Fibroblast of skin of scalp (primary cell): ENCODE measurements at regions not wholly inside any gene's neighbourhood (a gene's known extent, or its start where the extent isn't known, plus 50 kb on each side); places are given as distances from the start of the nearest gene placed in this dataset.
"Not testable (repeated sequence)": the region's sequence is repeated elsewhere in the genome, so short reads cannot be mapped to it uniquely, and the experiment has no call there.

ENCODE experiments used
- DNase-seq: peaks from one replicate; pipeline ENCODE4 v3.0.0-alpha.2; 2013

GRCh38 chr9:104980039-104980654 is 52.2 kb upstream of the ABCA1 start:
- no peak for DNase-seq

DNA sequence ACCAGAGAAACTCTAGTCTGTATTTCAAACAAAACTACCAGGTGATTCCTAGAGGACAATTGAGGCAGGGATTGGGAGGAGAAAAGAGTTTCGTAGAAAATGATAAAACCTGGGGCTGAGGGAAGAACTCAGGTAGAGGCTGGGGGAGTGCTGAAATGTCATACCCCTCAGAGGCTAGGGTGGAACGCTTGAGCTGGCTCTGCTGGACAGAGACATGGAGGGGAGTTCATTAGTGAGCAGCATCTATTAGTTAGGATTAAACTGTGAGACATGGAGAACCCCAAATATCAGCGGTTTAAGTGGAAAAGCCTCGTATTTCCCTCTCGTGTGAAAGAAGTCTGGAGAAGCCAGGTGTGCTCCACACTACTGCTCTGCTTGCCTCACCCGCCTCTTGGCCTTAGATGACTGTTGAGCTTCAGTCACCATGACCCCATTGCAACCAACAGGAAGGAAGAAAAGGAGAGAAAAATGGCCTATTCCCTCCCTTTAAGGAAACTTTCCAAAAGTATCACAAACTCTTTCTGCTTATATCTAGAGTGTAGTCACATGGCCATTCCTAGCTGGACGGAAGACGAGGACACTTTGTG is 53.7 kb upstream of the ABCA1 start:
- DNase-seq = no peak

GRCh38 chr9:104982543-104982942 is 54.6 kb upstream of the ABCA1 start:
- DNase-seq = no peak

- DNase-seq = no peak
Observed at GRCh38 chr9:104983491-104983890, 55.5 kb upstream of the ABCA1 start.

- no peak for DNase-seq
Observed at GRCh38 chr9:104984121-104984520, 56.2 kb upstream of the ABCA1 start.

GRCh38 chr9:104984542-104984941 is 56.6 kb upstream of the ABCA1 start:
- DNase-seq = no peak

GRCh38 chr9:104984948-104985347 is 57.0 kb upstream of the ABCA1 start:
- DNase-seq = no peak

DNA sequence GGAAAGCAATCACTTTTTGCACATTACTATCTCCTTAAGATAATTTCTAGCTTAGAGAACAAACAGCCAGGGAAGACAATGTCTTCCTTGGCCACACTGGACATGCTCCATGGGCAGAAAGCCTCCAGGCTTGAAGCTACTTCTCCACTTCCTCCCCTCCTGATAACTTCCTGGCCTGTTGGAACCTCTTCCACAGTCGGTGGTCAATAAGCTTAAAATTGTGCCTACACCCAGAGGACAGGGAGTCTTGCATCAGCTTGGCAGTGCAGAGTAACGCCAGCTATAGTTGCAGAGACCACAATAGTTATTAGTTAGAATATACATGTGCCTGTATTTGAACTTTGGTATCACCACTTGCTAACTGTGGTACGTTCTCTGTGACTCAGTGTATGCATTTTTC is 58.1 kb upstream of the ABCA1 start:
- no peak for DNase-seq

GRCh38 chr9:104987743-104988142 is 59.8 kb upstream of the ABCA1 start:
- no peak for DNase-seq

DNA sequence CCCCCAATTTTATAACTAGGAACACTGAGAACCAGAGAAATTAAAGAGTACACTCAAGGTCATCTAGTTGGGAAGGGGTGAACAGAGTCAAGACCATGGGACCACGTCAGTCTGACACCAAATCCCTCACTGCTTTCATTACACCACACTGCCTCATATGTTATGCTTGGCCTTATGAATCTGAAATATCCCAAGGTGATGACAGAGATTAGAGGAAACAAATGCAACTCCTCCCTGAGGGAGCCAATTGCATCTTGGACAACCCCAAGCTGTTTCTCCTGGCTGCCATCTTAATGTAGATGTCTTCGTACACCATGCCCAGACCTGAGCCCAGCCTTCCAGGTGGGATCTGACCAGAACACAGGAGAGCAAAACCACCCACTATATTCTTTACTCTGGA is 60.6 kb upstream of the ABCA1 start:
- no peak for DNase-seq

DNA sequence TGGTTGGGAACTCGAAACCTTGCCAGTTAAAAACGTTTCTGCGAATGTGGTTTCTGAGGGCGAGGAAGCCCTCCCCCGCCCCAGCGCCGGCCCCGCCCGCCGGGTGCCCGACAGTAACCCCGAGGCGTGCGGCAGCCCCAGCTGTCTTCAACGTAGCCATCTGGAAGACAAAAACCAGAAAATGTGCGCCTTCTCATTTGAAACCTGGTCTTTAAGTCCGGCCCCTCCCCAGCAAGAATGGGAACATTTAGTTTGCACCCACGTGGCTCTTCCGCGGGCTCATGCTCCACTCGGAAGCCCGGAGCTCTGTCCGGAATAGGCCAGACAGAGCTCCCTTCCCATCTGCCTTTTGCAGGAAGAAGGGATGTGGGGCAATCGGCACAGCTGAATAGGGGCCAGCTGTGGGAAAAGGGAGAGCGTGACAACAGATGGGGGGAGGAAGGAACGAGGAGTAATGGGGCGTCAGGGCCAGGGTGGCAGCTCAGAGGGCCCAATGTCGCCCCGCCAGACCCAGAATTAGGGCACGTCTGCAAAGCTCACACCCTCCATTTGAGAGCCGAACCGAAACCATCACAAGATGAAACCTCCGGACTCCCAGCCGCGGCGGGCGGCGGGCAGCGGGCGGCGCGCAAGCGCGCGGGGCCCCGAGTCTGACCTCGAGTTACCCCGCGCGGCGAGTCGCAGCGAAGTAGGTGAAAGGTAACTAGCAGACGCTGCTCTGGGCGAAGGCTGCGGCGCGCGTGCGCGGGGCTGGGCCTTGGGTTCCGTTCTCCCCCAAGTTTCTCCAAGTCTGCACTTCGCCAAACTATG is 63.4 kb upstream of the ABCA1 start:
- DNase-seq = peak; percentile 90

DNA sequence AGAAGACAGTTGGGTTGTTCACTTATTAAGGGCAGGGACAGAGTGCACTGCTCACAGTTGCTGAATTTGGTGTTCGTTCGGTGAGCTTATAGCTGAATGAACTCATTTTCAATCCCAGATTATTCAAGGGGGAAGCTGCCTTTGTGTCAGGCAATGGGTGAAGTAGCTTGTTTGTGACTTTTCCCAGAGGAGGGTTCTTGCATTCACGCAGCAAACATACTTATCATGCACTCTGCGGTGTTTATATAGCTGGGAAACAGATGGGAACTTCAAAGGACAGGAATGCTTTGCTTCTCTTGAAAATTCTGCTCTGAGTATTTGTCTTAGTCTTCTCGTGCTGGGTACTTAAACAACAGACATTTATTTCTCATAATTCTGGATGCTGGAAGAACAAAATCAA is 64.7 kb upstream of the ABCA1 start:
- DNase-seq = peak; percentile 65

GRCh38 chr9:104993291-104993963 is 65.5 kb upstream of the ABCA1 start:
- peak; percentile 89 for DNase-seq

GRCh38 chr9:104997536-104997935 is 69.6 kb upstream of the ABCA1 start:
- no peak for DNase-seq

DNA sequence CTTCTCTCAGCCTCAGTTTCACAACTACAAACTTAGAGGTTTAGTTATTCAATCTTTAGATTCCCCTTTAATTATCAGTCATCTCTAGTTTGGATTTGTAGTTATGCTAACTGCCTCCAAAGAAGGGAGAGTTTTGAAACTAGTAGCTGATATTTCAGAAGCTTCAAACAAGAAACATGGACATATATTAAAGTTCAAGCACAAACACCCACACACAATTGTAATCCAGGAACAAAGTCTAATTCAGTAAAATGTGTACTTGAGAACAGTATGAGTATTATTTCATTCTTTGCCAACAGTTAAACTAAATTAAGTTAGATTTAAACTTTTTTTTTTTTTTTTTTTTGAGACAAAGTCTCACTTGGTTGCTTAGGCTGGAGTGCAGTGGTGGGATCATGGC is 71.2 kb upstream of the ABCA1 start:
- no peak for DNase-seq

GRCh38 chr9:105000529-105000928 is 72.6 kb upstream of the ABCA1 start:
- DNase-seq = not testable (repeated sequence)

DNA sequence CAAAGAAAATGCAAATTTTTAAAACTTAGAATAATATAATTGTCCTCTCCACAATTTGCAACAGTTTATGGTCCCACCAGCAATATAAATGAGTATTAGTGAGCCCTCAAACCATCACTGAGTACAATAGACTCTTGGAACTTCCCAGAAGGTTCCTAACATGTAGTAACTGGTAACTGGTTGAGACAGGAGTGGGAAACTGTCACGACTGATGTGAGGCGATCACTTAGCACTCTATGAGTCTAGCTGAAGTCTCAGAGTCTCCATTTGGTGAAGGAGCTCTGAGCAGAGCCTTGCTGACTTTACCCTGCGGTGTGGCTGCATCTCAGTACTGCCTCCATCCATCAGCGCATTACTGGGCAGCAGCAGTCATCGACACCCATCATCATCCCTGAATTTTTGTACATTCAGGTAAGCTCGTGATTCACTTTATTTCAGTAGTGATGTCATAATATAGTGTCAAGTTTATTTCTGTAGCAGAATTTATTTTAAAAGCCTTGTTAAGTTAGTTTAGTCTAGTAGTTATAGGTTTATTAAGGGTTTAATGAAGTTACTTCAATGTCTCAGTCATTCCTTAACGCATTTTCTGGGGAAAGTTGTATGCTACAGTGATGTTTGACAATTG is 76.6 kb upstream of the ABCA1 start:
- DNase-seq = no peak

- no peak for DNase-seq
Observed at GRCh38 chr9:105005186-105005585, 77.2 kb upstream of the ABCA1 start.

GRCh38 chr9:105006514-105006913 is 78.6 kb upstream of the ABCA1 start:
- no peak for DNase-seq

DNA sequence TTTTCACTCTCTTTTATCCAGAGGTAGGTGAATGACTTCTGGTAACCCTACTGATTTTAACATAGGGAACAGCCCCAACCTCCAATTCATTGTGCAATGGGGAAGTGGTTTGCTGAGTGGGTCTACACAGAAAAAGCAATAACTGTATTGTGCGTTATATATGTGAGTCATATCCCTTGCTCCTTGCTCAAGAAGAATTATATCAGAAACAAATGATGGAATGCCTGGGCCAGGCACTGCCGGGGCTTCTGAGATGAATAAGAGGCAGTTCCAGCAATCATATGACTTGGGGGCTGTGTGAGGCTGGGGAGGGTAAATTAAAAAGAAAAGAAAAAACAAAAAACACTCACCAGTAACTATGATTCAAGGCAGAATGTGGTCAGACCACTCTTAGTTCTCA is 79.2 kb upstream of the ABCA1 start:
- DNase-seq = peak; percentile 89

- DNase-seq = peak; percentile 40
Observed at GRCh38 chr9:105010089-105010488, 82.1 kb upstream of the ABCA1 start.

DNA sequence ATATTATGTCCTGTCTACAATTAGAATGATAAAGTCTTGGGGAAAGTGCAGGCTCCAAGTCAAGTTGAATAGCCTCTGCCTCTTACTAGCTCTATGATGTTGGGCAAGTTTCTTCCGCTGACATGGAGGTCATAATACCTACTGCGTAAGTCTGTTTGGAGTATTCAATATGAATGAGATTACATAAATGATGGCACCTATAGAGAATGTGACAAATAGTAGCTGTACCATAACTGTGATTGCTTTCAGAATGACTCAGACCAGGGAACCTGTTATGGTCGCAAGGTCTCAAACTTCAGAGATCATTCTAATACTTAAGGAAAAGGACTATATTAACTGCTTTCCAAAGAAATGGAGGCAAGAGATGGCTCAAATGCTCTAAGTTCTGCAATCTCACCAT is 94.0 kb upstream of the ABCA1 start:
- DNase-seq = no peak

DNA sequence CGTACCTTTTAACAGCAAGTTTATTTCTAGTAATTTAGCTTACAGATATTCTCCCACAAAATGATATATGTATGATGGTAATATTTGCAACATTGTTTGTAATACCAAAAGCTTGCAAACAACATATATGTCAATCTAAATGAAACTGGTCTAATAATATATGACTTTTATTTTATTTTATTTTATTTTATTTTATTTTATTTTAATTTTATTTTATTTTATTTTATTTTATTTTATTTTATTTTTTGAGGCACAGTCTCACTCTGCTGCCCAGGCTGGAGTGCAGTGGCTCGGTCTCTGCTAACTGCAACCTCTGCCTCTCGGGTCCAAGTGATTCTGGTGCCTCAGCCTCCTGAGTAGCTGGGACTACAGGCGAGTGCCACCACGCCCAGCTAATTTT is 94.6 kb upstream of the ABCA1 start:
- DNase-seq = not testable (repeated sequence)
